Liver (tissue), 8 donors: ENCODE measurements at regions not wholly inside any gene's neighbourhood (a gene's known extent, or its start where the extent isn't known, plus 50 kb on each side); places are given as distances from the start of the nearest gene placed in this dataset.

Source experiments
- DNase-seq: peaks from one replicate; pipeline ENCODE4 v3.0.0-alpha.2; 2017; ENCODE audit warnings: low spot score
- H3K27ac ChIP-seq, 2 donors: one replicate each; pipeline ENCODE4 v1.7.0; 2013; ENCODE audit warnings: inconsistent platforms in 2 of 2, low read length in 2 of 2, control low read depth in 1 of 2, low read depth in 1 of 2, mild to moderate bottlenecking in 1 of 2
- H3K27me3 ChIP-seq, 4 donors: one replicate each; pipeline versions ENCODE4 v1.6.1 to v1.7.0; 2013; ENCODE audit warnings: low read length in 3 of 4, inconsistent platforms in 1 of 4, mild to moderate bottlenecking in 1 of 4, moderate library complexity in 1 of 4; ENCODE audit not compliant: control insufficient read depth in 4 of 4, insufficient read depth in 4 of 4
- H3K36me3 ChIP-seq, 4 donors: one replicate each; pipeline versions ENCODE4 v1.6.1 to v1.7.0; 2013; ENCODE audit warnings: low read length in 3 of 4, mild to moderate bottlenecking in 3 of 4, low read depth in 1 of 4, moderate library complexity in 1 of 4; ENCODE audit not compliant: control insufficient read depth in 4 of 4, insufficient read depth in 3 of 4
- H3K4me1 ChIP-seq, 4 donors: one replicate each; pipeline versions ENCODE4 v1.6.1 to v1.7.0; 2013; ENCODE audit warnings: low read length in 3 of 4, mild to moderate bottlenecking in 3 of 4, moderate library complexity in 1 of 4; ENCODE audit not compliant: control insufficient read depth in 4 of 4, insufficient read depth in 4 of 4
- H3K4me3 ChIP-seq, 3 donors: one replicate each; pipeline versions ENCODE4 v1.6.1 to v1.7.0; 2013; ENCODE audit warnings: low read length in 3 of 3, control low read depth in 1 of 3, low read depth in 1 of 3, mild to moderate bottlenecking in 1 of 3
- H3K9ac ChIP-seq, 2 donors: one replicate each; pipeline ENCODE4 v1.7.0; 2013; ENCODE audit warnings: low read length in 2 of 2, mild to moderate bottlenecking in 2 of 2, moderate library complexity in 2 of 2, control low read depth in 1 of 2, low read depth in 1 of 2
- H3K9me3 ChIP-seq, 4 donors: one replicate each; pipeline versions ENCODE4 v1.6.1 to v1.7.0; 2013; ENCODE audit warnings: low read length in 3 of 4; ENCODE audit not compliant: control insufficient read depth in 4 of 4
- ATF3 ChIP-seq: IDR thresholded peaks from 2 replicates; pipeline ENCODE4 v1.6.1; 2016; ENCODE audit warnings: antibody characterized with exemption
- CTCF ChIP-seq: fragments of 150-350 bp; IDR thresholded peaks from 2 replicates; pipeline ENCODE4 v1.5.1; 2017; ENCODE audit warnings: improper control_type of control experiment, low read depth, low read length; ENCODE audit not compliant: missing input control
- EGR1 ChIP-seq, 2 donors: IDR thresholded peaks; 2 replicates each; pipeline ENCODE4 v1.6.1; 2016 to 2018; ENCODE audit warnings: antibody characterized with exemption in 2 of 2, low read depth in 2 of 2
- FOXA1 ChIP-seq: IDR thresholded peaks from 2 replicates; pipeline ENCODE4 v1.6.1; 2016; ENCODE audit warnings: antibody characterized with exemption
- FOXA2 ChIP-seq: IDR thresholded peaks from 2 replicates; pipeline ENCODE4 v1.6.1; 2016; ENCODE audit warnings: antibody characterized with exemption
- GABPA ChIP-seq, 2 donors: IDR thresholded peaks in 1 of 2; conservative IDR thresholded peaks in 1 of 2; 2 replicates each; pipeline ENCODE4 v1.6.1; 2016; ENCODE audit warnings: antibody characterized with exemption in 2 of 2, mild to moderate bottlenecking in 1 of 2, moderate library complexity in 1 of 2
- HNF4A ChIP-seq, 2 donors: conservative IDR thresholded peaks; 2 replicates each; pipeline ENCODE4 v1.6.1; 2016; ENCODE audit warnings: antibody characterized with exemption in 2 of 2, mild to moderate bottlenecking in 2 of 2
- HNF4G ChIP-seq: IDR thresholded peaks from 2 replicates; pipeline ENCODE4 v1.6.1; 2016; ENCODE audit warnings: antibody characterized with exemption
- JUND ChIP-seq, 2 donors: IDR thresholded peaks; 2 replicates each; pipeline ENCODE4 v1.6.1; 2016; ENCODE audit warnings: antibody characterized with exemption in 2 of 2
- MAX ChIP-seq: IDR thresholded peaks from 2 replicates; pipeline ENCODE4 v1.6.1; 2016; ENCODE audit warnings: antibody characterized with exemption
- NR2F2 ChIP-seq: IDR thresholded peaks from 2 replicates; pipeline ENCODE4 v1.6.1; 2016; ENCODE audit warnings: antibody characterized with exemption
- RAD21 ChIP-seq, 2 donors: IDR thresholded peaks; 2 replicates each; pipeline ENCODE4 v1.6.1; 2016; ENCODE audit warnings: antibody characterized with exemption in 2 of 2, mild to moderate bottlenecking in 2 of 2
- REST ChIP-seq: IDR thresholded peaks from 2 replicates; pipeline ENCODE4 v1.6.1; 2016; ENCODE audit warnings: antibody characterized with exemption, mild to moderate bottlenecking
- RXRA ChIP-seq, 2 donors: IDR thresholded peaks; 2 replicates each; pipeline ENCODE4 v1.6.1; 2017 to 2018; ENCODE audit warnings: antibody characterized with exemption in 2 of 2, mild to moderate bottlenecking in 1 of 2
- SP1 ChIP-seq: IDR thresholded peaks from 2 replicates; pipeline ENCODE4 v1.6.1; 2018; ENCODE audit warnings: antibody characterized with exemption, mild to moderate bottlenecking
- TAF1 ChIP-seq: conservative IDR thresholded peaks from 2 replicates; pipeline ENCODE4 v1.6.1; 2016; ENCODE audit warnings: antibody characterized with exemption, mild to moderate bottlenecking
- YY1 ChIP-seq: IDR thresholded peaks from 2 replicates; pipeline ENCODE4 v1.6.1; 2016; ENCODE audit warnings: antibody characterized with exemption, mild to moderate bottlenecking
- ZBTB33 ChIP-seq: IDR thresholded peaks from 2 replicates; pipeline ENCODE4 v1.6.1; 2016; ENCODE audit warnings: antibody characterized with exemption
- WGBS: extraction: QIAGEN DNeasy Blood & Tissue Kit; methylation state at CpG from one replicate; pipeline ENCODE4 v1.1.7; 2013; 5-methylcytosine and 5-hydroxymethylcytosine counted together
- donor health status: healthy.
- donor health status: healthy.
- donor health status: healthy.
- donor health status: healthy.
- donor health status: healthy.

GRCh38 chr10:63965846-63966245 lies 444.6 kb downstream of the REEP3 start:
- Histone ChIP-seq H3K4me3 (no peak overlapping the region), H3K4me1 (no peaks in the 10 kb centered on the region), H3K27me3 (no peaks in the 10 kb centered on the region), H3K27ac (no peak overlapping the region), H3K9me3 (peaks cover 0 to 13% (median under 1%) of the 10 kb centered on the region in 4 donors), H3K36me3 (no peaks in the 10 kb centered on the region), H3K9ac (no peak overlapping the region)
- DNase-seq, result no peak
- 63% methylated on average over 4 of the region's 4 CpGs for WGBS
- TF ChIP-seq EGR1 (IDR thresholded peaks at IDR 0.05; ENCODE audit: low read depth in 2 of 2) (no peak), TAF1 (no peak), MAX (no peak), RAD21 (IDR thresholded peaks at IDR 0.05) (no peak), HNF4A (conservative IDR thresholded peaks at IDR 0.05) (no peak), ATF3 (no peak), JUND (IDR thresholded peaks at IDR 0.05) (no peak), RXRA (IDR thresholded peaks at IDR 0.05) (no peak), FOXA2 (no peak), HNF4G (no peak), SP1 (no peak), REST (no peak), ZBTB33 (no peak), GABPA (IDR thresholded peaks at IDR 0.05 in 1 of 2, conservative IDR thresholded peaks at IDR 0.05 in 1 of 2) (no peak), FOXA1 (no peak), NR2F2 (no peak), CTCF (no peak), YY1 (no peak)
